ENCODE measurements at regions not wholly inside any gene's neighbourhood (a gene's known extent, or its start where the extent isn't known, plus 50 kb on each side); places are given as distances from the start of the nearest gene placed in this dataset.

GRCh38 chr3:188031121-188031520 lies 122.8 kb upstream of the LPP start:
- TF ChIP-seq CTCF (IDR thresholded peaks at IDR 0.05) (no peak), REST (IDR thresholded peaks at IDR 0.05; ENCODE audit: insufficient read depth in 1 of 2, low read depth in 2 of 2, low read length in 1 of 2) (no peak), POLR2AphosphoS5 (IDR thresholded peaks at IDR 0.05; ENCODE audit: low read depth, low read length) (no peak), SIN3A (IDR thresholded peaks at IDR 0.05; ENCODE audit: borderline replicate concordance, insufficient read depth, low read depth, low read length) (no peak), TCF7L2 (IDR thresholded peaks at IDR 0.05; ENCODE audit: low read depth, low read length) (no peak)

Measured in Panc1 (cell line).